Loucy (cell line): ENCODE measurements at regions not wholly inside any gene's neighbourhood (a gene's known extent, or its start where the extent isn't known, plus 50 kb on each side); places are given as distances from the start of the nearest gene placed in this dataset.

Experiments used
- EZH2phosphoT487 ChIP-seq: fragments of 200-600 bp; IDR thresholded peaks from 2 replicates; pipeline ENCODE4 v1.6.1; 2018; ENCODE audit warnings: antibody characterized with exemption, mild to moderate bottlenecking, moderate library complexity, borderline replicate concordance
- TF ChIP-seq, protein P1 (sequence below): fragments of 200-600 bp; sonication (generic); conservative IDR thresholded peaks from 2 replicates; pipeline ENCODE4 v1.5.1; 2014; ENCODE audit warnings: mild to moderate bottlenecking, antibody characterized with exemption, low read length

DNA sequence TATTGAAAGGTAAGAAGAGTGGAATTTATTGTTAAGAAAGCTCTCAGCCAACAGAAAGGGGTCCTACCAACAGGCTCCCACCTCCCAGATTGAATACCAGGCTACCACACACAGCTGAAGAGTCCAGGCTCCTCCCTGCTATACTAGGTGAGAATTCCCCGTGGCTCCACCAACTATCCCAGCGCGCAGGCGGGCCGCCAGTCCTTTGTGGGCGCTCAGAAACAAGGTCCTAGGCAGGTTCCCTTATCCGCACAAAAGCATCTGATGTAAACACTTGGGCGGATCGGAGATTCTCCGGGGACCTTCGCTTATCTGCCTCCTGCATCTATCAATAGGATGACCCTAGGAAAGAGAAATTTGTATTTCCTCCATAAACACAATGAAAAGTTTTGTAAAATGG, 423.9 kb upstream of the ADGRL4 start:
- TF ChIP-seq, protein P1, sequence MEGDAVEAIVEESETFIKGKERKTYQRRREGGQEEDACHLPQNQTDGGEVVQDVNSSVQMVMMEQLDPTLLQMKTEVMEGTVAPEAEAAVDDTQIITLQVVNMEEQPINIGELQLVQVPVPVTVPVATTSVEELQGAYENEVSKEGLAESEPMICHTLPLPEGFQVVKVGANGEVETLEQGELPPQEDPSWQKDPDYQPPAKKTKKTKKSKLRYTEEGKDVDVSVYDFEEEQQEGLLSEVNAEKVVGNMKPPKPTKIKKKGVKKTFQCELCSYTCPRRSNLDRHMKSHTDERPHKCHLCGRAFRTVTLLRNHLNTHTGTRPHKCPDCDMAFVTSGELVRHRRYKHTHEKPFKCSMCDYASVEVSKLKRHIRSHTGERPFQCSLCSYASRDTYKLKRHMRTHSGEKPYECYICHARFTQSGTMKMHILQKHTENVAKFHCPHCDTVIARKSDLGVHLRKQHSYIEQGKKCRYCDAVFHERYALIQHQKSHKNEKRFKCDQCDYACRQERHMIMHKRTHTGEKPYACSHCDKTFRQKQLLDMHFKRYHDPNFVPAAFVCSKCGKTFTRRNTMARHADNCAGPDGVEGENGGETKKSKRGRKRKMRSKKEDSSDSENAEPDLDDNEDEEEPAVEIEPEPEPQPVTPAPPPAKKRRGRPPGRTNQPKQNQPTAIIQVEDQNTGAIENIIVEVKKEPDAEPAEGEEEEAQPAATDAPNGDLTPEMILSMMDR: no peak
- no peak for TF ChIP-seq EZH2phosphoT487
